ENCODE measurements at regions not wholly inside any gene's neighbourhood (a gene's known extent, or its start where the extent isn't known, plus 50 kb on each side); places are given as distances from the start of the nearest gene placed in this dataset.
A peak's percentile ranks its signal among the peaks of the same experiment; 100 is the strongest.

GRCh38 chr7:142405122-142405765 lies 147.4 kb upstream of the PRSS58 start:
- no peak overlapping the region for H3K27ac ChIP-seq
- no peak overlapping the region for H3K4me3 ChIP-seq
- H3K36me3 ChIP-seq = no peaks in the 10 kb centered on the region
- no peaks in the 10 kb centered on the region for H3K9me3 ChIP-seq
- no peak for DNase-seq
- TF ChIP-seq, protein P1, sequence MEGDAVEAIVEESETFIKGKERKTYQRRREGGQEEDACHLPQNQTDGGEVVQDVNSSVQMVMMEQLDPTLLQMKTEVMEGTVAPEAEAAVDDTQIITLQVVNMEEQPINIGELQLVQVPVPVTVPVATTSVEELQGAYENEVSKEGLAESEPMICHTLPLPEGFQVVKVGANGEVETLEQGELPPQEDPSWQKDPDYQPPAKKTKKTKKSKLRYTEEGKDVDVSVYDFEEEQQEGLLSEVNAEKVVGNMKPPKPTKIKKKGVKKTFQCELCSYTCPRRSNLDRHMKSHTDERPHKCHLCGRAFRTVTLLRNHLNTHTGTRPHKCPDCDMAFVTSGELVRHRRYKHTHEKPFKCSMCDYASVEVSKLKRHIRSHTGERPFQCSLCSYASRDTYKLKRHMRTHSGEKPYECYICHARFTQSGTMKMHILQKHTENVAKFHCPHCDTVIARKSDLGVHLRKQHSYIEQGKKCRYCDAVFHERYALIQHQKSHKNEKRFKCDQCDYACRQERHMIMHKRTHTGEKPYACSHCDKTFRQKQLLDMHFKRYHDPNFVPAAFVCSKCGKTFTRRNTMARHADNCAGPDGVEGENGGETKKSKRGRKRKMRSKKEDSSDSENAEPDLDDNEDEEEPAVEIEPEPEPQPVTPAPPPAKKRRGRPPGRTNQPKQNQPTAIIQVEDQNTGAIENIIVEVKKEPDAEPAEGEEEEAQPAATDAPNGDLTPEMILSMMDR (IDR thresholded peaks at IDR 0.05) = no peak
- 80 to 95% methylated on average over 7 of the region's 7 CpGs for WGBS, 2 donors
- intact Hi-C loops (cut with DNase I) = no loop called here
- no peaks in the 10 kb centered on the region for H3K4me1 ChIP-seq
- H3K27me3 ChIP-seq = no peaks in the 10 kb centered on the region

GRCh38 chr7:142401951-142402350 lies 144.1 kb upstream of the PRSS58 start:
- Histone ChIP-seq H3K27me3 (no peaks in the 10 kb centered on the region), H3K36me3 (no peaks in the 10 kb centered on the region), H3K27ac (no peak overlapping the region), H3K4me3 (no peak overlapping the region), H3K4me1 (no peaks in the 10 kb centered on the region), H3K9me3 (no peaks in the 10 kb centered on the region)
- intact Hi-C loops (cut with DNase I) = no loop called here
- DNase-seq = no peak
- TF ChIP-seq, protein P1 (IDR thresholded peaks at IDR 0.05) = no peak
- TF ChIP-seq POLR2A (IDR thresholded peaks at IDR 0.05) = no peak
- WGBS, 2 donors = 61 to 70% methylated on average over 3 of the region's 3 CpGs

- no peaks in the 10 kb centered on the region for H3K27me3 ChIP-seq
- H3K4me1 ChIP-seq = no peaks in the 10 kb centered on the region
- no peak overlapping the region for H3K27ac ChIP-seq
- TF ChIP-seq POLR2A (IDR thresholded peaks at IDR 0.05) = no peak
- TF ChIP-seq, protein P1 (IDR thresholded peaks at IDR 0.05) = no peak
- H3K36me3 ChIP-seq = no peaks in the 10 kb centered on the region
- no peaks in the 10 kb centered on the region for H3K9me3 ChIP-seq
- WGBS, 2 donors = 67 to 83% methylated on average over 4 to 5 of the region's 5 CpGs
- no peak overlapping the region for H3K4me3 ChIP-seq
- no peak for DNase-seq
- intact Hi-C loops (cut with DNase I) = no loop called here
These were observed 142.2 kb upstream of the PRSS58 start for GRCh38 chr7:142400042-142400533.

DNA sequence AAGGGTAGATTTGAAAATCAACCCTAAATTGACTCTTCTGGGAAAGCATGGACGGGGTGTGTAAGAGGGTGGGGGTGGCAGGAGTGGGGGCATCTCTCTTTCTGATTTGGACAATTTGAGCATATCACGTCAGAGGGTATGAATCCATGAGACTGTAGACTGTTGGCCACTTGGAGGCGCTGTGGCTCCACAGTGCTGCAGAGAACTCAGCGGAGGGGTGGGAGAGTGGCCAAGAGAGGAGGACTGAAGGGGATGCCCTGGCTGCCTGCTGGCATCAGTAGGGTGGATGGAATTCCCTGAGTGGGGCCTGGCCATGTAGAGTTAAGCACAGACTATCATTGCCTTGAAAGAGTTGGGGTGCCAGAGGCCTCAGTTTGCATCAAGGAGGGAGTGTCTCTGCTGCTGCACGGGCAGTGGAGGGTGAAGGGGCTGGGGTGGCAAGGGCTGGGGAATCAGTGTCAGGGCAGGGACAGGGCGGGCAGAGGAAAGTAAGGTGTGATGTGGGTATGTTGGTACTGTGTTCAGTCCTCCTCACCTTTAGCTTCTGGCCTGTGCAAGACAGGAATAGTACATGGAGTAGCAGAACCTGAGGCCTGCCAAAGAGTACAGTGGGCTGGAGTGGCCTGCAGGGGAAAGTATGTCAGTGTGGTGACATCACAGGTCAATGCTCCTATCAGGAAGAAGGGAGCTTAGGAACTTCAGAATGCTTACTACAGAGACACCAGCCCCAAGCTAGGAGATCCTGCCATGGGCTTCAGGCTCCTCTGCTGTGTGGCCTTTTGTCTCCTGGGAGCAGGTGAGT lies 133.5 kb upstream of the PRSS58 start:
- TF ChIP-seq, protein P1 (IDR thresholded peaks at IDR 0.05) = peak in 1 of 6 experiments; percentile 6
- TF ChIP-seq POLR2A (IDR thresholded peaks at IDR 0.05) = no peak
- DNase-seq = no peak
- H3K4me1 ChIP-seq = no peaks in the 10 kb centered on the region

GRCh38 chr7:142389544-142389943 lies 131.7 kb upstream of the PRSS58 start:
- WGBS, 2 donors = 48 to 70% methylated on average over 3 to 7 of the region's 7 CpGs
- intact Hi-C loops (cut with DNase I) = no loop called here
- Histone ChIP-seq H3K36me3 (no peaks in the 10 kb centered on the region), H3K4me3 (no peak overlapping the region), H3K9me3 (no peaks in the 10 kb centered on the region), H3K4me1 (peaks cover 0 to 14% (median 5%) of the 10 kb centered on the region in 3 donors), H3K27me3 (no peaks in the 10 kb centered on the region), H3K27ac (no peak overlapping the region)
- no peak for TF ChIP-seq POLR2A (IDR thresholded peaks at IDR 0.05)
- TF ChIP-seq, protein P1 (IDR thresholded peaks at IDR 0.05) = no peak
- no peak for DNase-seq

More for the DNA sequence above, 133.5 kb upstream of the PRSS58 start:
- Histone ChIP-seq H3K4me3 (no peak overlapping the region), H3K36me3 (no peaks in the 10 kb centered on the region), H3K9me3 (no peaks in the 10 kb centered on the region), H3K27ac (no peak overlapping the region), H3K27me3 (no peaks in the 10 kb centered on the region)
- WGBS, 2 donors = 51 to 67% methylated on average over 6 of the region's 6 CpGs
- intact Hi-C loops (cut with DNase I) = no loop called here
